Uterus (tissue), 2 donors: ENCODE measurements at regions not wholly inside any gene's neighbourhood (a gene's known extent, or its start where the extent isn't known, plus 50 kb on each side); places are given as distances from the start of the nearest gene placed in this dataset.

ENCODE experiments used
- CTCF ChIP-seq, 4 experiments: fragments of 200-600 bp in 2 of 4; fragments of 450-650 bp in 2 of 4; sonication (generic) in 2 of 4; IDR thresholded peaks; one replicate each; pipeline ENCODE4 v1.5.1; 2016 to 2019; ENCODE audit warnings: antibody characterized with exemption in 4 of 4, mild to moderate bottlenecking in 2 of 4, moderate library complexity in 1 of 4
- POLR2A ChIP-seq, 2 donors: fragments of 450-650 bp; IDR thresholded peaks; one replicate each; pipeline ENCODE4 v1.6.1; 2016; ENCODE audit warnings: antibody characterized with exemption in 2 of 2, mild to moderate bottlenecking in 1 of 2, moderate library complexity in 1 of 2

- no peak for TF ChIP-seq CTCF (IDR thresholded peaks at IDR 0.05)
- no peak for TF ChIP-seq POLR2A (IDR thresholded peaks at IDR 0.05)
Measured at GRCh38 chr6:103455275-103455674, 1404.4 kb downstream of the HACE1 start.
